Loucy (cell line): ENCODE measurements at regions not wholly inside any gene's neighbourhood (a gene's known extent, or its start where the extent isn't known, plus 50 kb on each side); places are given as distances from the start of the nearest gene placed in this dataset.

Experiments
- H2AFZ ChIP-seq: fragments of 200-600 bp; sonication (generic); 2 replicates; pipeline ENCODE4 v1.6.0; 2016; ENCODE audit warnings: antibody characterized with exemption, mild to moderate bottlenecking, low read length, moderate library complexity
- H3F3A ChIP-seq: fragments of 200-600 bp; 2 replicates; pipeline ENCODE4 v1.6.0; 2016; ENCODE audit warnings: antibody characterized with exemption, low read depth, mild to moderate bottlenecking
- H3K27me3 ChIP-seq: fragments of 200-600 bp; sonication (generic); 2 replicates; pipeline ENCODE4 v1.6.1; 2014; ENCODE audit warnings: low read length, mild to moderate bottlenecking; ENCODE audit not compliant: insufficient read depth, poor library complexity, severe bottlenecking
- H3K36me3 ChIP-seq: fragments of 200-600 bp; sonication (generic); 2 replicates; pipeline ENCODE4 v1.6.1; 2016; ENCODE audit warnings: low read length; ENCODE audit not compliant: insufficient read depth
- H3K4me1 ChIP-seq: fragments of 200-600 bp; sonication (generic); 2 replicates; pipeline ENCODE4 v1.5.1; 2014; ENCODE audit warnings: low read length, mild to moderate bottlenecking; ENCODE audit not compliant: insufficient read depth, poor library complexity, severe bottlenecking
- H3K4me2 ChIP-seq: fragments of 200-600 bp; sonication (generic); 2 replicates; pipeline ENCODE4 v1.6.0; 2014; ENCODE audit warnings: antibody characterized with exemption, low read length, low read depth, mild to moderate bottlenecking; ENCODE audit not compliant: poor library complexity, severe bottlenecking
- H3K4me3 ChIP-seq: fragments of 200-600 bp; sonication (generic); 2 replicates; pipeline ENCODE4 v1.5.1; 2014; ENCODE audit warnings: low read length, mild to moderate bottlenecking, mixed read lengths; ENCODE audit not compliant: poor library complexity, severe bottlenecking
- H3K79me2 ChIP-seq: fragments of 200-600 bp; sonication (generic); 2 replicates; pipeline ENCODE4 v1.6.1; 2014; ENCODE audit warnings: low read length; ENCODE audit not compliant: insufficient read depth
- H3K9ac ChIP-seq: fragments of 200-600 bp; sonication (generic); 2 replicates; pipeline ENCODE4 v1.6.0; 2014; ENCODE audit warnings: mild to moderate bottlenecking, low read depth, low read length, moderate library complexity; ENCODE audit not compliant: poor library complexity, severe bottlenecking
- H3K9me2 ChIP-seq: fragments of 200-600 bp; sonication (generic); replicated peaks from 2 replicates; pipeline ENCODE4 v1.6.1; 2016; ENCODE audit warnings: low read depth, low read length, mixed read lengths
- H3K9me3 ChIP-seq: fragments of 200-600 bp; sonication (generic); 2 replicates; pipeline ENCODE4 v1.6.1; 2014; ENCODE audit warnings: mild to moderate bottlenecking, antibody characterized with exemption, low read length, low read depth; ENCODE audit not compliant: insufficient read depth
- H4K20me1 ChIP-seq: fragments of 200-600 bp; sonication (generic); 2 replicates; pipeline ENCODE4 v1.6.0; 2014; ENCODE audit warnings: antibody characterized with exemption, low read length, mild to moderate bottlenecking; ENCODE audit not compliant: insufficient read depth, poor library complexity, severe bottlenecking
- EZH2phosphoT487 ChIP-seq: fragments of 200-600 bp; IDR thresholded peaks from 2 replicates; pipeline ENCODE4 v1.6.1; 2018; ENCODE audit warnings: antibody characterized with exemption, mild to moderate bottlenecking, moderate library complexity, borderline replicate concordance
- TF ChIP-seq, protein P1 (sequence below): fragments of 200-600 bp; sonication (generic); conservative IDR thresholded peaks from 2 replicates; pipeline ENCODE4 v1.5.1; 2014; ENCODE audit warnings: mild to moderate bottlenecking, antibody characterized with exemption, low read length

DNA sequence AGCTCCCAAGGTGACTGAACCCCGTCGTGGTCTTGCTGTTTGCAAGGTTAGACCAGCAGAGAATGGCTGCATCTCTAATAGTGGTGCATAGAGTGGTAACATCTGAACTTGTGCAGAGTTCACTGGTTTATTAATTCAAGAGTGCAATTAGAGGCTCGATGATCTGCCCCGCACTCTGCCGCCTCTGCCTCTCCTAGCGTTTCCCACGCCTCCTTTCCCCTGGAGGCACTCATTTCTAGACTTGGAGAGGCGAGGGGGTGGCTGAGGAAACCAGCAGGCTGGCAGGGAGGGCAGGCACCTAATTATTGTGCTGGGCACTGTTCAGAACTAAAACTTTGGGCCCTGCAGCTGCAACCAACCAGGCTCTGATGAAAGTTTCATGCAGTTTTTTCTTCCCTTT is 363.5 kb upstream of the EEF2KMT start:
- H3K9me3 ChIP-seq, result no peaks in the 10 kb centered on the region
- no peaks in the 10 kb centered on the region for H3F3A ChIP-seq
- TF ChIP-seq, protein P1, sequence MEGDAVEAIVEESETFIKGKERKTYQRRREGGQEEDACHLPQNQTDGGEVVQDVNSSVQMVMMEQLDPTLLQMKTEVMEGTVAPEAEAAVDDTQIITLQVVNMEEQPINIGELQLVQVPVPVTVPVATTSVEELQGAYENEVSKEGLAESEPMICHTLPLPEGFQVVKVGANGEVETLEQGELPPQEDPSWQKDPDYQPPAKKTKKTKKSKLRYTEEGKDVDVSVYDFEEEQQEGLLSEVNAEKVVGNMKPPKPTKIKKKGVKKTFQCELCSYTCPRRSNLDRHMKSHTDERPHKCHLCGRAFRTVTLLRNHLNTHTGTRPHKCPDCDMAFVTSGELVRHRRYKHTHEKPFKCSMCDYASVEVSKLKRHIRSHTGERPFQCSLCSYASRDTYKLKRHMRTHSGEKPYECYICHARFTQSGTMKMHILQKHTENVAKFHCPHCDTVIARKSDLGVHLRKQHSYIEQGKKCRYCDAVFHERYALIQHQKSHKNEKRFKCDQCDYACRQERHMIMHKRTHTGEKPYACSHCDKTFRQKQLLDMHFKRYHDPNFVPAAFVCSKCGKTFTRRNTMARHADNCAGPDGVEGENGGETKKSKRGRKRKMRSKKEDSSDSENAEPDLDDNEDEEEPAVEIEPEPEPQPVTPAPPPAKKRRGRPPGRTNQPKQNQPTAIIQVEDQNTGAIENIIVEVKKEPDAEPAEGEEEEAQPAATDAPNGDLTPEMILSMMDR, result no peak
- TF ChIP-seq EZH2phosphoT487, result no peak
- no peaks in the 10 kb centered on the region for H3K27me3 ChIP-seq
- no peak overlapping the region for H2AFZ ChIP-seq
- H3K4me1 ChIP-seq, result no peaks in the 10 kb centered on the region
- no peaks in the 10 kb centered on the region for H3K79me2 ChIP-seq
- H3K36me3 ChIP-seq, result no peaks in the 10 kb centered on the region
- H3K9me2 ChIP-seq, result no peaks in the 10 kb centered on the region
- H3K9ac ChIP-seq, result no peak overlapping the region
- no peak overlapping the region for H3K4me3 ChIP-seq
- no peaks in the 10 kb centered on the region for H4K20me1 ChIP-seq
- no peak overlapping the region for H3K4me2 ChIP-seq

DNA sequence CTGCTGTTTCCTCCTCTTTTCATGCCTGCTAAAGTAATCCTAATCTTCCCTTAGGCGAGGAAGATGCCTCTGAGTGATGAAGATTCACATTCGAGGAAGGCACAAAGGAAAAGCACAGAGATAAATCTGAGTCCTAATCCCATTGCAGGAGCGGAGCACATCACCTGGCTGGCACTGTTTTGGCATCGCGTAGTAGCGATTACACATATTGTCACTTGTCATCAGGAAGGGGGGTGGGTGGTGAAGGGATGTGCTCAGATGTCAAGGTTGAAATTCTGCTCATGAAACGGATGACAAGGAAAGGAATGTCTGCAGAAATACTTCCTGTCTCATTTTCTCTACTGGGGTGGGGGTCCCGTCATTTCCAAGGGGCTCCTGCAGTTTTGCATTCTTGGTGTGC is 363.1 kb upstream of the EEF2KMT start:
- no peak overlapping the region for H2AFZ ChIP-seq
- H3K4me1 ChIP-seq, result no peaks in the 10 kb centered on the region
- no peaks in the 10 kb centered on the region for H3F3A ChIP-seq
- H3K27me3 ChIP-seq, result no peaks in the 10 kb centered on the region
- TF ChIP-seq EZH2phosphoT487, result no peak
- TF ChIP-seq, protein P1, result no peak
- no peak overlapping the region for H3K4me3 ChIP-seq
- H3K9me3 ChIP-seq, result no peaks in the 10 kb centered on the region
- no peaks in the 10 kb centered on the region for H3K36me3 ChIP-seq
- H3K79me2 ChIP-seq, result no peaks in the 10 kb centered on the region
- H3K9me2 ChIP-seq, result no peaks in the 10 kb centered on the region
- no peaks in the 10 kb centered on the region for H4K20me1 ChIP-seq
- no peak overlapping the region for H3K9ac ChIP-seq
- no peak overlapping the region for H3K4me2 ChIP-seq

DNA sequence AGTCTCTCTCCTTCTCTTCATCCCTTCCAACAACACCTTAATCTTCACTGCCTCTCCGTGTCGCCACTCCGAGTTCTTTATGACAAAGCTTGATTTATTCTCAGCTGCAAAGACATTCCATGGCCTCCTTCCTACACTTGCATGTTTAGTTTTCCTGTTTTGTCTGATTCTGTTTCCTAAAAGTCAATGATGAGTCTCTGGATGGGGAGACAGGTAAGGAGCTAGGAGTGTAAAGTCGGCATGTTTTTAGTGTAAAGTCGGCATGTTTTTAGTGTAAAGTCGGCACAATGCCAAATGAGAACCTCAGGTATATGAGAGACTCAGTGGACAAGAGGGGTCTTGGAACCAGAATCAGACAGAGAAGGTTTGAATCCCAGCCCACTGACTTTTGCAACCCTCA is 362.3 kb upstream of the EEF2KMT start:
- Histone ChIP-seq H3F3A (no peaks in the 10 kb centered on the region), H3K4me3 (no peak overlapping the region), H2AFZ (no peak overlapping the region), H3K27me3 (no peaks in the 10 kb centered on the region), H3K4me2 (no peak overlapping the region), H3K9ac (no peak overlapping the region), H3K9me2 (no peaks in the 10 kb centered on the region), H4K20me1 (no peaks in the 10 kb centered on the region), H3K79me2 (no peaks in the 10 kb centered on the region), H3K9me3 (no peaks in the 10 kb centered on the region), H3K4me1 (no peaks in the 10 kb centered on the region), H3K36me3 (no peaks in the 10 kb centered on the region)
- TF ChIP-seq, protein P1, result no peak
- no peak for TF ChIP-seq EZH2phosphoT487
